Endothelial cell of umbilical vein (primary cell): ENCODE measurements at regions not wholly inside any gene's neighbourhood (a gene's known extent, or its start where the extent isn't known, plus 50 kb on each side); places are given as distances from the start of the nearest gene placed in this dataset.

Experiments
- BruUV-seq: library from RNA; stranded (reverse); fragments of 400-500 nt; replicated peaks from 2 replicates; lab custom pipeline; 2021; lab: Mats Ljungman, UMichigan
- CTCF ChIA-PET: fragments of 300-600, 350-600 bp; sonication (Branson Sonifier 250); formaldehyde crosslinking; loops from one replicate; lab custom pipeline; 2021; ENCODE audit warnings: antibody characterized with exemption, inconsistent platforms; lab: Charles Lee
- POLR2A ChIA-PET: fragments of 300-600, 350-600 bp; sonication (Branson Sonifier 250); formaldehyde crosslinking; loops from one replicate; lab custom pipeline; 2021; ENCODE audit warnings: antibody characterized with exemption, inconsistent platforms; lab: Charles Lee
- DNase-seq: peaks from one replicate; pipeline ENCODE4 v3.0.0-alpha.2; 2011; ENCODE audit warnings: low read depth, low spot score
- FAIRE-seq: peaks from 2 replicates; lab custom pipeline; 2011; peaks lifted over from hg19 to GRCh38; lab: Jason Lieb, UNC
- H2AFZ ChIP-seq: 2 replicates; pipeline ENCODE4 v1.6.0; 2012; ENCODE audit warnings: low read depth, low read length, control low read depth, inconsistent platforms
- H3K27ac ChIP-seq: 2 replicates; pipeline ENCODE4 v1.5.1; 2011; ENCODE audit warnings: low read depth, mild to moderate bottlenecking, control low read depth, low read length, moderate library complexity; ENCODE audit not compliant: insufficient read depth
- H3K27me3 ChIP-seq, 2 experiments: 2 replicates each; pipeline versions ENCODE4 v1.6.0 to v1.6.1; 2011; ENCODE audit warnings: low read length in 2 of 2, mixed read lengths in 1 of 2; ENCODE audit not compliant: control insufficient read depth in 2 of 2, insufficient read depth in 2 of 2
- H3K36me3 ChIP-seq, 2 experiments: 2 replicates in 1 of 2; 3 replicates in 1 of 2; pipeline ENCODE4 v1.5.1; 2011; ENCODE audit warnings: low read length in 2 of 2, mild to moderate bottlenecking in 1 of 2, moderate library complexity in 1 of 2; ENCODE audit not compliant: control insufficient read depth in 2 of 2, insufficient read depth in 2 of 2; ENCODE audit errors: extremely low read depth in 1 of 2
- H3K4me1 ChIP-seq: 3 replicates; pipeline ENCODE4 v1.5.1; 2011; ENCODE audit warnings: mild to moderate bottlenecking, low read length; ENCODE audit not compliant: control insufficient read depth, insufficient read depth; ENCODE audit errors: extremely low read depth
- H3K4me2 ChIP-seq: 2 replicates; pipeline ENCODE4 v1.6.1; 2011; ENCODE audit warnings: low read length, control low read depth, mixed read lengths; ENCODE audit not compliant: insufficient read depth
- H3K4me3 ChIP-seq, 3 experiments: fragments of 200-600 bp in 1 of 3; sonication (generic), shearing (Covaris generic) in 1 of 3; replicated peaks in 1 of 3; 2 replicates each; pipeline ENCODE4 v1.5.1; 2011 to 2016; ENCODE audit warnings: control low read depth in 3 of 3, low read length in 3 of 3, mild to moderate bottlenecking in 2 of 3, inconsistent platforms in 1 of 3, low read depth in 1 of 3, moderate library complexity in 1 of 3; ENCODE audit not compliant: insufficient read depth in 1 of 3
- H3K79me2 ChIP-seq: 2 replicates; pipeline ENCODE4 v1.6.0; 2012; ENCODE audit warnings: low read length, inconsistent platforms; ENCODE audit not compliant: control insufficient read depth, insufficient read depth
- H3K9ac ChIP-seq: replicated peaks from 2 replicates; pipeline ENCODE3; 2011; ENCODE audit warnings: low read length, control low read depth; ENCODE audit not compliant: insufficient read depth; ENCODE audit errors: extremely low read depth
- H3K9me1 ChIP-seq: replicated peaks from 3 replicates; pipeline ENCODE4 v1.6.0; 2011; ENCODE audit warnings: mild to moderate bottlenecking, low read length; ENCODE audit not compliant: control insufficient read depth, insufficient read depth; ENCODE audit errors: extremely low read depth
- H3K9me3 ChIP-seq: replicated peaks from 2 replicates; pipeline ENCODE4 v1.5.1; 2012; ENCODE audit warnings: low read length, inconsistent platforms; ENCODE audit not compliant: control insufficient read depth, insufficient read depth
- H4K20me1 ChIP-seq: replicated peaks from 2 replicates; pipeline ENCODE3; 2011; ENCODE audit warnings: mild to moderate bottlenecking, low read length; ENCODE audit not compliant: control insufficient read depth, insufficient read depth; ENCODE audit errors: extremely low read depth
- CTCF ChIP-seq, 2 donors: IDR thresholded peaks; 1 replicate in 1 of 2; 2 replicates in 1 of 2; pipeline ENCODE4 v1.5.1; 2011; ENCODE audit warnings: low read length in 2 of 2, mild to moderate bottlenecking in 2 of 2, moderate library complexity in 2 of 2, control low read depth in 1 of 2, inconsistent platforms in 1 of 2, low read depth in 1 of 2; ENCODE audit not compliant: insufficient read depth in 1 of 2; ENCODE audit errors: extremely low read depth in 1 of 2
- EZH2 ChIP-seq: IDR thresholded peaks from 2 replicates; pipeline ENCODE4 v1.6.1; 2012; ENCODE audit warnings: borderline replicate concordance, low read depth, mild to moderate bottlenecking, moderate library complexity, low read length, inconsistent platforms; ENCODE audit not compliant: severe bottlenecking
- FOS ChIP-seq: IDR thresholded peaks from 2 replicates; pipeline ENCODE4 v1.6.1; 2011; ENCODE audit warnings: mild to moderate bottlenecking, low read length, moderate library complexity, borderline replicate concordance; ENCODE audit not compliant: insufficient read depth
- GATA2 ChIP-seq: IDR thresholded peaks from 2 replicates; pipeline ENCODE4 v1.7.0; 2011; ENCODE audit warnings: low read depth, mild to moderate bottlenecking, moderate library complexity, mixed read lengths, low read length; ENCODE audit not compliant: insufficient read length, insufficient read depth
- JUN ChIP-seq: IDR thresholded peaks from 2 replicates; pipeline ENCODE4 v1.6.1; 2011; ENCODE audit warnings: borderline replicate concordance, low read depth; ENCODE audit not compliant: insufficient read length, insufficient read depth
- MAX ChIP-seq: IDR thresholded peaks from 2 replicates; pipeline ENCODE4 v1.6.1; 2011; ENCODE audit not compliant: insufficient read depth, insufficient read length
- MYC ChIP-seq: IDR thresholded peaks from one replicate; pipeline ENCODE4 v1.6.1; 2011; ENCODE audit warnings: mild to moderate bottlenecking, low read depth, low read length
- POLR2A ChIP-seq: IDR thresholded peaks from 2 replicates; pipeline ENCODE4 v1.6.1; 2012; ENCODE audit warnings: low read depth, mild to moderate bottlenecking, control low read depth, low read length
- POLR2AphosphoS5 ChIP-seq: IDR thresholded peaks from 2 replicates; pipeline ENCODE4 v1.6.1; 2012; ENCODE audit warnings: low read depth, mild to moderate bottlenecking, control low read depth, low read length, moderate library complexity; ENCODE audit not compliant: insufficient read depth
- dilution Hi-C: fragments of 300-500 bp; cut with MboI; formaldehyde crosslinking; loops from one replicate; pipeline ENCODE4 v1.15.0; 2019; ENCODE audit warnings: low sequenced_read_pairs; ENCODE audit not compliant: extremely low pct_ligation_motif_present
- intact Hi-C: fragments of 100-400 bp; cut with micrococcal nuclease; formaldehyde crosslinking; loops from one replicate; pipeline ENCODE4 v1.10.0; 2022

- Histone ChIP-seq H3K79me2 (no peaks in the 10 kb centered on the region), H3K9me3 (no peaks in the 10 kb centered on the region), H3K27me3 (no peaks in the 10 kb centered on the region), H3K27ac (no peak overlapping the region), H3K36me3 (no peaks in the 10 kb centered on the region), H3K4me1 (no peaks in the 10 kb centered on the region), H2AFZ (no peak overlapping the region), H3K9me1 (no peaks in the 10 kb centered on the region), H3K4me3 (no peak overlapping the region), H4K20me1 (no peaks in the 10 kb centered on the region), H3K9ac (no peak overlapping the region), H3K4me2 (no peak overlapping the region)
- dilution Hi-C loops = no loop called here
- BruUV-seq = no TSS peak
- FAIRE-seq (no peak), DNase-seq (no peak)
- ChIA-PET CTCF (interaction anchor here (0.9 kb wide), 1 partner anchor 13 kb away, joined by 3 read pairs; no protein-coding TSS in a partner anchor), POLR2A (no interaction called here)
- no peak for TF ChIP-seq POLR2AphosphoS5
- TF ChIP-seq JUN = no peak
- TF ChIP-seq CTCF (IDR thresholded peaks at IDR 0.05; ENCODE audit: extremely low read depth in 1 of 2, insufficient read depth in 1 of 2, low read depth in 1 of 2, low read length in 2 of 2) = no peak
- no peak for TF ChIP-seq GATA2
- no peak for TF ChIP-seq MAX
- TF ChIP-seq POLR2A = no peak
- TF ChIP-seq FOS = no peak
- TF ChIP-seq MYC = no peak
- no peak for TF ChIP-seq EZH2
- intact Hi-C loops = no loop called here
These were observed 252.1 kb downstream of the CDH11 start for GRCh38 chr16:64869781-64870180.
